Retinal pigment epithelial cell (primary cell): ENCODE measurements at regions not wholly inside any gene's neighbourhood (a gene's known extent, or its start where the extent isn't known, plus 50 kb on each side); places are given as distances from the start of the nearest gene placed in this dataset.

Experiments used
- DNase-seq: peaks from one replicate; pipeline ENCODE4 v3.0.0-alpha.2; 2010; ENCODE audit warnings: low read depth
- H3K4me3 ChIP-seq: 2 replicates; pipeline ENCODE4 v1.5.1; 2011; ENCODE audit warnings: mild to moderate bottlenecking, low read length, control low read depth, moderate library complexity
- CTCF ChIP-seq: conservative IDR thresholded peaks from 2 replicates; pipeline ENCODE4 v1.5.1; 2011; ENCODE audit warnings: low read depth, low read length, control low read depth, inconsistent platforms

- no peak for DNase-seq
- TF ChIP-seq CTCF = no peak
- H3K4me3 ChIP-seq = no peak overlapping the region
Observed at GRCh38 chr16:63606778-63607177, 1515.1 kb downstream of the CDH11 start.

- no peak for TF ChIP-seq CTCF
- no peak overlapping the region for H3K4me3 ChIP-seq
- no peak for DNase-seq
Observed at GRCh38 chr16:63602206-63602927, 1519.5 kb downstream of the CDH11 start.

GRCh38 chr16:63596716-63597115 is 1525.1 kb downstream of the CDH11 start:
- no peak for TF ChIP-seq CTCF
- no peak overlapping the region for H3K4me3 ChIP-seq

GRCh38 chr16:63592852-63593251 is 1529.0 kb downstream of the CDH11 start:
- DNase-seq = no peak
- TF ChIP-seq CTCF = no peak

More at GRCh38 chr16:63596716-63597115, 1525.1 kb downstream of the CDH11 start:
- DNase-seq = no peak

GRCh38 chr16:63581570-63581969 is 1540.3 kb downstream of the CDH11 start:
- DNase-seq = no peak
- no peak overlapping the region for H3K4me3 ChIP-seq
- TF ChIP-seq CTCF = no peak

More at GRCh38 chr16:63592852-63593251, 1529.0 kb downstream of the CDH11 start:
- H3K4me3 ChIP-seq = no peak overlapping the region

GRCh38 chr16:63578791-63579190 is 1542.6 kb upstream of the CDH8 start:
- no peak for TF ChIP-seq CTCF
- DNase-seq = no peak

GRCh38 chr16:63577891-63578290 is 1541.7 kb upstream of the CDH8 start:
- H3K4me3 ChIP-seq = no peak overlapping the region
- no peak for TF ChIP-seq CTCF
- DNase-seq = no peak

More at GRCh38 chr16:63578791-63579190, 1542.6 kb upstream of the CDH8 start:
- no peak overlapping the region for H3K4me3 ChIP-seq
